ENCODE measurements at regions not wholly inside any gene's neighbourhood (a gene's known extent, or its start where the extent isn't known, plus 50 kb on each side); places are given as distances from the start of the nearest gene placed in this dataset.

DNA sequence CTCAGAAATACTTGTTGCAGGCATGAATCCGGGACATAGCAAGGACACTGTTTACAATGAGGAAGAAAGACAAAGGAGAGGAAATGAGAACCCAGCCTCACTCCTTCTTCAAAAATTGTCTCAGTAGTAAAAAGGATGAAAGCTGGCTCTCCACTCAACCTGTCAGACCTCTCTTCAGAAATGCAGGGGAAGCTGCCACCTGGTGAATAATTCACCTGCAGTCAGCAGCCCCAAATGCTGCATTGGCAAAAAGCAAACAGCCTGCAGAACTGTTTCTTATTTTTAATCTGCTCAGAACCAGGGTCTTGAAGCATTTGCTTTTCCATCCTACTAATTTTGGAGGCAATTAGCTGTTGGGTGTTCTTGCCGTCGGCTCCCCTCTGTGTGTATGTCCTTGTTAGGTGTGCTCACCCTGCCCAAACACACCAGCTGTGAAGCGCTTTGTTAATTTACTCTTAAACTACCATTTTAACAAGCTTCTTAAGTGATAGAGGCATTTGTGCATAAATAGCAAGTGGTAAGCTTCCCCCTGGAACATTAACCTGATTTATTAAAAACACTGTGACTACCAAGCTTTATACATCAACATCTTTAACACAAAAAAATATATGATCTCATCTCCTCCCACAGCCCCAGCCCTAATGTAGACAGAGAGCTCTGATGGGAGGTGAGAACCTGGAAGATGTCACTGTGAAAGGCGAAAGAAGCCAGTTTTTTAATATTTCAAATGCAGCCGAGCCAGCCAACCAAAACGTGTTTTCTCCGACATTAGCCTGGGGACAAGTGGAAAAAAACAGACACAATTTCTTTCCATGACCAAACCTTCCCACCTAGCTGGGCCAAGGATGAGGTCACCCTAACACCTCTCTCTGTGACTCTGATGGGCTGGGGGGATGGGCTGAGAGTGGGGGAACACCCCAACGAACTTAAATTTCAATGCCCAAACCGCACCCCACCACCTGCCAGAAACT, 451.0 kb upstream of the SULF2 start:
- TF ChIP-seq, protein P1, sequence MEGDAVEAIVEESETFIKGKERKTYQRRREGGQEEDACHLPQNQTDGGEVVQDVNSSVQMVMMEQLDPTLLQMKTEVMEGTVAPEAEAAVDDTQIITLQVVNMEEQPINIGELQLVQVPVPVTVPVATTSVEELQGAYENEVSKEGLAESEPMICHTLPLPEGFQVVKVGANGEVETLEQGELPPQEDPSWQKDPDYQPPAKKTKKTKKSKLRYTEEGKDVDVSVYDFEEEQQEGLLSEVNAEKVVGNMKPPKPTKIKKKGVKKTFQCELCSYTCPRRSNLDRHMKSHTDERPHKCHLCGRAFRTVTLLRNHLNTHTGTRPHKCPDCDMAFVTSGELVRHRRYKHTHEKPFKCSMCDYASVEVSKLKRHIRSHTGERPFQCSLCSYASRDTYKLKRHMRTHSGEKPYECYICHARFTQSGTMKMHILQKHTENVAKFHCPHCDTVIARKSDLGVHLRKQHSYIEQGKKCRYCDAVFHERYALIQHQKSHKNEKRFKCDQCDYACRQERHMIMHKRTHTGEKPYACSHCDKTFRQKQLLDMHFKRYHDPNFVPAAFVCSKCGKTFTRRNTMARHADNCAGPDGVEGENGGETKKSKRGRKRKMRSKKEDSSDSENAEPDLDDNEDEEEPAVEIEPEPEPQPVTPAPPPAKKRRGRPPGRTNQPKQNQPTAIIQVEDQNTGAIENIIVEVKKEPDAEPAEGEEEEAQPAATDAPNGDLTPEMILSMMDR (IDR thresholded peaks at IDR 0.05; ENCODE audit: low read depth, low read length, poor library complexity, severe bottlenecking) = no peak
- no peak for TF ChIP-seq EZH2phosphoT487 (IDR thresholded peaks at IDR 0.05; ENCODE audit: borderline replicate concordance, low read length)
